Stomach (tissue), 4 donors: ENCODE measurements at regions not wholly inside any gene's neighbourhood (a gene's known extent, or its start where the extent isn't known, plus 50 kb on each side); places are given as distances from the start of the nearest gene placed in this dataset.

Experiments
- EP300 ChIP-seq: sonication (generic); formaldehyde crosslinking; IDR thresholded peaks from one replicate; pipeline ENCODE4 v1.6.1; 2017; ENCODE audit warnings: antibody characterized with exemption
- POLR2A ChIP-seq, 4 donors: fragments of 450-650 bp; IDR thresholded peaks; one replicate each; pipeline ENCODE4 v1.6.1; 2016; ENCODE audit warnings: antibody characterized with exemption in 4 of 4, control low read depth in 2 of 4, mild to moderate bottlenecking in 1 of 4, moderate library complexity in 1 of 4

DNA sequence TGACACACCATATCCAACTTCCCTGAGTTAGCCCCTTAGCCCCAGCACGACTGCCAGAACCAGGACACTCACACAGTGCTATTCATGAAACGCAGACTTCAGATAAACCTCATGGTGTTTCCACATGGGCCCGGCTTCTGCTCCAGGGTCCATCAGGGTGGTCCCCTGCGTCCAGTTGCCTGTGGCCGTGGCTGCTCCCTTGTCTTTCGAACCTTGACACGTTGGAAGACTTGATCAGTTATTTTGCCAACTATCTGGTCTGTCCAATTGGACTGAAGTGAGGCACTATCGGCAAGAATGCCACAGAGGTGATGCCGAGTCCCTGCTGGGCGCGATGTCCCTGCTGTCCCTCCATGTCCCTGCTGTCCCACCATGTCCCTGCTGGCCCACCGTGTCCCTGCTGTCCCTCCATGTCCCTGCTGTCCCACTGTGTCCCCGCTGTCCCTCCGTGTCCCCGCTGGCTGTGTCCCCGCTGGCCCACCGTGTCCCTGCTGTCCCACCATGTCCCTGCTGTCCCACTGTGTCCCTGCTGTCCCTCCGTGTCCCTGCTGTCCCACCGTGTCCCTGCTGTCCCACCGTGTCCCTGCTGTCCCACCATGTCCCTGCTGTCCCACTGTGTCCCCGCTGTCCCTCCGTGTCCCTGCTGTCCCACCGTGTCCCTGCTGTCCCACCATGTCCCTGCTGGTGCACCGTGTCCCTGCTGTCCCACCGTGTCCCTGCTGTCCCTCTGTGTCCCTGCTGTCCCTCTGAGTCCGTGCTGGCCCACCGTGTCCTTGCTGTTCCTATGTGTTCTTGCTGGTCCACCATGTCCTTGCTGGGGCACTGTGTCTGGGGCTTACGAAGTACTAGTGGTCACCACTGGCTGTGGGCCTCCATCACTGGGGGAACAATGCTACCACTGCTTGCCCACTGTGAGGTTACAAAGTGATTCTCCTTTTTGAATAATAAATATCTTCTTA lies 251.4 kb downstream of the DLL1 start:
- no peak for TF ChIP-seq POLR2A (IDR thresholded peaks at IDR 0.05)
- no peak for TF ChIP-seq EP300
